Stimulated activated CD4-positive, alpha-beta T cell treated with anti-CD3 and anti-CD28 coated beads, TNF-alpha, amount 100 ng/mL, for 24 hours (primary cell): ENCODE measurements at regions not wholly inside any gene's neighbourhood (a gene's known extent, or its start where the extent isn't known, plus 50 kb on each side); places are given as distances from the start of the nearest gene placed in this dataset.
"Not testable (repeated sequence)": the region's sequence is repeated elsewhere in the genome, so short reads cannot be mapped to it uniquely, and the experiment has no call there.

ENCODE experiments used
- DNase-seq, 3 experiments: peaks; one replicate each; pipeline ENCODE4 v3.0.0-alpha.2; 2020; ENCODE audit warnings: low read depth in 3 of 3

GRCh38 chr20:25989196-25989595 is 292.5 kb upstream of the ZNF337 start:
- no peak for DNase-seq

GRCh38 chr20:25987928-25988560 is 291.4 kb upstream of the ZNF337 start:
- DNase-seq: not testable (repeated sequence)

- peak; percentile 18 to 43 (median 28) for DNase-seq
Measured at GRCh38 chr20:25987073-25987927, 290.6 kb upstream of the ZNF337 start.

GRCh38 chr20:25985597-25985996 is 288.9 kb upstream of the ZNF337 start:
- no peak for DNase-seq

- peak; percentile 7 to 49 (median 27) for DNase-seq
Measured at GRCh38 chr20:25984933-25985332, 288.3 kb upstream of the ZNF337 start.

GRCh38 chr20:25982701-25983100 is 286.0 kb upstream of the ZNF337 start:
- not testable (repeated sequence) for DNase-seq

- not testable (repeated sequence) for DNase-seq
Measured at GRCh38 chr20:25978450-25979190, 282.0 kb upstream of the ZNF337 start.

- not testable (repeated sequence) for DNase-seq
Measured at GRCh38 chr20:25975816-25976215, 279.2 kb upstream of the ZNF337 start.

- DNase-seq: not testable (repeated sequence)
Measured at GRCh38 chr20:25965203-25965602, 268.6 kb upstream of the ZNF337 start.

- DNase-seq: not testable (repeated sequence)
Measured at GRCh38 chr20:25953876-25954275, 257.2 kb upstream of the ZNF337 start.

GRCh38 chr20:25935230-25935629 is 238.6 kb upstream of the ZNF337 start:
- not testable (repeated sequence) for DNase-seq

GRCh38 chr20:25932806-25933205 is 236.2 kb upstream of the ZNF337 start:
- DNase-seq: not testable (repeated sequence)

- DNase-seq: not testable (repeated sequence)
Measured at GRCh38 chr20:25932170-25932569, 235.5 kb upstream of the ZNF337 start.

- DNase-seq: not testable (repeated sequence)
Measured at GRCh38 chr20:25902321-25902720, 205.7 kb upstream of the ZNF337 start.

GRCh38 chr20:25898663-25899062 is 202.0 kb upstream of the ZNF337 start:
- DNase-seq: not testable (repeated sequence)

- DNase-seq: not testable (repeated sequence)
Measured at GRCh38 chr20:25879096-25879495, 182.4 kb upstream of the ZNF337 start.

- not testable (repeated sequence) for DNase-seq
Measured at GRCh38 chr20:25868650-25868979, 172.0 kb upstream of the ZNF337 start.

GRCh38 chr20:25867776-25868649 is 171.4 kb upstream of the ZNF337 start:
- DNase-seq: peak; percentile 46 to 71 (median 60)

GRCh38 chr20:25867015-25867775 is 170.5 kb upstream of the ZNF337 start:
- DNase-seq: not testable (repeated sequence)
